ENCODE measurements at regions not wholly inside any gene's neighbourhood (a gene's known extent, or its start where the extent isn't known, plus 50 kb on each side); places are given as distances from the start of the nearest gene placed in this dataset.

DNA sequence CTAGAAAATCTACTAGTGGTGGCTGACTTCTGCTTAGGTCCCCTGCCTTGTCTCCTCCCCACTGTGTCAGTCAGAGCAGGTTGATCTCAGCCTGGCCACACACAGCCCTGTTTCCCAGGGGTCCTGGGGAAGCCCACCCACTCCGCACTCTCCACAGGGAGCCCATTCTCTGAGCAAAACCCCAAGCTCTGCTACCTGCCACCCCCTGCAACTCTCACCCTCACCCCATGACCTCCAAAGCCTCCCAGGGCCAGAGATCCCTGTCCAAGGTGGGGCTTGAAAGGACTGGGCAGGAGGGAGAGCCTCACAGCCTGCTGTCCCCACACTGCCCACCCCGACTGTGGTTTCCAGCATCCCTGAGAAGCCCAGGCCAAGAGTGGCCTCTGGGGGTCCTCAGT lies 58.8 kb upstream of the ZNF536 start:
- no peak overlapping the region for H3K27ac ChIP-seq
- H3K27me3 ChIP-seq = peaks cover 17% of the 10 kb centered on the region
- no peak for ATAC-seq
- peaks cover 0 to 14% (median 0%) of the 10 kb centered on the region in 3 donors for H3K9me3 ChIP-seq
- WGBS, 2 donors (ENCODE audit: low coverage in 1 of 2) = no CpG with 5 or more reads among the region's 2 CpGs
- TF ChIP-seq CTCF (IDR thresholded peaks at IDR 0.05) (no peak), POLR2A (IDR thresholded peaks at IDR 0.05) (no peak), EP300 (IDR thresholded peaks at IDR 0.05) (no peak), POLR2AphosphoS5 (IDR thresholded peaks at IDR 0.05) (no peak)
- no peaks in the 10 kb centered on the region for H3K36me3 ChIP-seq
- no peak overlapping the region for H3K4me3 ChIP-seq
- H3K4me1 ChIP-seq = no peaks in the 10 kb centered on the region

DNA sequence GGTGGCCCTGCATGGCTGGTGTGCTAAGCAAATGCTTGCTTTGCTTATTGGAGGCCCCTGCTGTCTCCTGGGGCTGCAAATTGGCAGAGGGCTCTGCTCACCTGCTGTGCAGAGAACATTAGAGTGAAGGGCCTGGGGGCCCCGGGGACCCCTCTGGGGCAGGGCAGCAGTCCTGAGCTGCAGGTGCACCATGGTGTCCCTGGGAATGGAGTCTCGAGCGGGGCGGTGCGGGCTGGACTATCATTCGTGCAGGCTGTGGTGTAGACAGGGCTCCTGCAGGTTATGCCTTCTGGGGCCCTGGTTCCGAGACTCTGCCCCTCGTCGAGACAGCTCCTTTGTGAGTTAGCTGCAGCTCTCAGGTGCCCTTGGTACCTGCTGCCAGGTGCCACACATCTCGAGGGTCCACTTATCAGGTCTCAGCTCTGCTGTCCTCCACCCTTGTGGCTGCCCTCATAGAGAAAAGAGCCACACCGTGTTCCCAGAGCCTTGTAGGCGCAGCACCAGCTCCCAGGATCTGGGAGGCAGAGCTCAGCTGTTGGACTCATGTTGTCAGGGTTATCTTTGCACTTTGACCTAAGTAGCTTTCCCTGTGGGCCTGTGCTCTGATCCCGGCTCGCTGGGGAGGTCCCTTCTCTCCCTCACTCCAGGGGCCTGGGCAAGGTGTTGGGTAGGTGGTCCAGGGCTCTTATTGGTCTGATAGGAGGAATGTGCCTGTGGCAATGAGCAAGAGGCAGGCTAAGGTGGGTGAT lies 58.0 kb upstream of the ZNF536 start:
- peaks cover 0 to 14% (median 0%) of the 10 kb centered on the region in 3 donors for H3K9me3 ChIP-seq
- ATAC-seq = no peak
- no peaks in the 10 kb centered on the region for H3K4me1 ChIP-seq
- no peak overlapping the region for H3K27ac ChIP-seq
- no peaks in the 10 kb centered on the region for H3K36me3 ChIP-seq
- H3K4me3 ChIP-seq = no peak overlapping the region
- 100% methylated on average over 1 of the region's 14 CpGs; no CpG with 5 or more reads in 1 of the 2 donors for WGBS, 2 donors (ENCODE audit: low coverage in 1 of 2)
- H3K27me3 ChIP-seq = peaks cover 17% of the 10 kb centered on the region
- no peak for TF ChIP-seq POLR2AphosphoS5 (IDR thresholded peaks at IDR 0.05)
- TF ChIP-seq EP300 (IDR thresholded peaks at IDR 0.05) = no peak
- no peak for TF ChIP-seq POLR2A (IDR thresholded peaks at IDR 0.05)
- TF ChIP-seq CTCF (IDR thresholded peaks at IDR 0.05) = no peak

DNA sequence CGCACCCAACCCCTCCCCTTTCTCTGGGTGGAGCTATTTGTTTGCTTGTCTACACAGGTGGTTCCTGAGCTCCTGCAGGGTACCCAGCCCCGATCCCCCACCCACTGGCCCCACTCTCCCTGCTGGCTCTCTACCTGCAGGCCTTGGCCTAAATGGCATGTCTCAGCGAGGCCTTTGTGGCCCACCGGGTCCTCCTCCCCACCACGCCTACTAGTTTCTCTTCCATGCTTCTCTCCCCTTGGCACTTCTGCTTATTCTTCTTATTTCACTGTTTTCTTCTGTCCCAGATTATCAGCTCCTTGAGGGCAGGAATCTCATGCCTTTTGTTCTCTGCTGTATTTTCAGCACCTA lies 57.4 kb upstream of the ZNF536 start:
- H3K36me3 ChIP-seq = no peaks in the 10 kb centered on the region
- H3K27me3 ChIP-seq = peaks cover 17% of the 10 kb centered on the region
- TF ChIP-seq EP300 (IDR thresholded peaks at IDR 0.05) = no peak
- no peak for TF ChIP-seq POLR2A (IDR thresholded peaks at IDR 0.05)
- TF ChIP-seq CTCF (IDR thresholded peaks at IDR 0.05) = no peak
- no peak for TF ChIP-seq POLR2AphosphoS5 (IDR thresholded peaks at IDR 0.05)
- no peak for ATAC-seq
- WGBS, 2 donors (ENCODE audit: low coverage in 1 of 2) = 50 to 84% methylated on average over 1 to 4 of the region's 5 CpGs
- H3K4me1 ChIP-seq = no peaks in the 10 kb centered on the region
- H3K9me3 ChIP-seq = peaks cover 0 to 14% (median 0%) of the 10 kb centered on the region in 3 donors
- no peak overlapping the region for H3K4me3 ChIP-seq
- H3K27ac ChIP-seq = no peak overlapping the region

DNA sequence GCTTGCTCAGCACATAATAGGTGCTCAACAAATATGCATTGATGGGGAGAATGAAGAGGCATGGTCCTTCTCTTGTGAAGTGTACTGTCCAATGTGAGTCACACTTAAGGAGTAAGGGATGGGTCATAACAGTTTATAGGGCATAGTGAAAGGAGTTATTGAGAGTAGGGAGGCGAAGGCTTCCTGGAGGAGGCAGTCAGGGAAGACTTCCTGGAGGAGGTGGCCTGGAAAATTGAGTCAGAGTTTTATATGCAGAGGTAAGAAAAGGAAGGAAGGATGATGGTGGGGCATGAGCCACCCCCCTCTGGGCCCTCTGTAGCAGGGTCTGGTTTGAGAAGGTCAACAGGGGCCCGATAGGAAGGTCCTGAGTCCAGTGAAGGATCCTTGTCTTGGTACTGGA lies 57.0 kb upstream of the ZNF536 start:
- Histone ChIP-seq H3K4me1 (no peaks in the 10 kb centered on the region), H3K9me3 (peaks cover 0 to 14% (median 0%) of the 10 kb centered on the region in 3 donors), H3K4me3 (no peak overlapping the region), H3K27ac (no peak overlapping the region), H3K36me3 (no peaks in the 10 kb centered on the region), H3K27me3 (peaks cover 17% of the 10 kb centered on the region)
- no peak for ATAC-seq
- no peak for TF ChIP-seq EP300 (IDR thresholded peaks at IDR 0.05)
- no peak for TF ChIP-seq POLR2A (IDR thresholded peaks at IDR 0.05)
- TF ChIP-seq CTCF (IDR thresholded peaks at IDR 0.05) = no peak
- no peak for TF ChIP-seq POLR2AphosphoS5 (IDR thresholded peaks at IDR 0.05)
- 96 to 100% methylated on average over 1 to 2 of the region's 2 CpGs for WGBS, 2 donors (ENCODE audit: low coverage in 1 of 2)

- peaks cover 10% of the 10 kb centered on the region for H3K27me3 ChIP-seq
- no peaks in the 10 kb centered on the region for H3K36me3 ChIP-seq
- no peak for TF ChIP-seq CTCF (IDR thresholded peaks at IDR 0.05)
- TF ChIP-seq POLR2AphosphoS5 (IDR thresholded peaks at IDR 0.05) = no peak
- TF ChIP-seq EP300 (IDR thresholded peaks at IDR 0.05) = no peak
- TF ChIP-seq POLR2A (IDR thresholded peaks at IDR 0.05) = no peak
- H3K4me3 ChIP-seq = no peak overlapping the region
- no peaks in the 10 kb centered on the region for H3K4me1 ChIP-seq
- 98 to 99% methylated on average over 4 of the region's 4 CpGs for WGBS, 2 donors (ENCODE audit: low coverage in 1 of 2)
- no peak for ATAC-seq
- H3K9me3 ChIP-seq = peaks cover 0 to 14% (median 0%) of the 10 kb centered on the region in 3 donors
- no peak overlapping the region for H3K27ac ChIP-seq
Observed at GRCh38 chr19:30316000-30316491, 56.1 kb upstream of the ZNF536 start.

Data from gastroesophageal sphincter (tissue), 4 donors.